Bronchial epithelial cell (primary cell): ENCODE measurements at regions not wholly inside any gene's neighbourhood (a gene's known extent, or its start where the extent isn't known, plus 50 kb on each side); places are given as distances from the start of the nearest gene placed in this dataset.
A peak's percentile ranks its signal among the peaks of the same experiment; 100 is the strongest.

ENCODE experiments used
- DNase-seq: peaks from one replicate; pipeline ENCODE4 v3.0.0-alpha.2; 2010; ENCODE audit warnings: low read depth
- FAIRE-seq: peaks from 2 replicates; lab custom pipeline; 2011; peaks lifted over from hg19 to GRCh38; lab: Jason Lieb, UNC
- H3K27me3 ChIP-seq: 2 replicates; pipeline ENCODE4 v1.5.1; 2011; ENCODE audit warnings: low read length; ENCODE audit not compliant: control insufficient read depth, insufficient read depth
- H3K36me3 ChIP-seq: 2 replicates; pipeline ENCODE4 v1.5.1; 2011; ENCODE audit warnings: low read length; ENCODE audit not compliant: control insufficient read depth, insufficient read depth
- H3K4me3 ChIP-seq: 2 replicates; pipeline ENCODE4 v1.5.1; 2011; ENCODE audit warnings: mild to moderate bottlenecking, low read depth, low read length, control low read depth
- TF ChIP-seq, protein P1 (sequence below): IDR thresholded peaks from 2 replicates; pipeline ENCODE4 v1.5.1; 2011; ENCODE audit warnings: mild to moderate bottlenecking, moderate library complexity, low read length, control low read depth, inconsistent platforms; ENCODE audit not compliant: insufficient read depth, severe bottlenecking

DNA sequence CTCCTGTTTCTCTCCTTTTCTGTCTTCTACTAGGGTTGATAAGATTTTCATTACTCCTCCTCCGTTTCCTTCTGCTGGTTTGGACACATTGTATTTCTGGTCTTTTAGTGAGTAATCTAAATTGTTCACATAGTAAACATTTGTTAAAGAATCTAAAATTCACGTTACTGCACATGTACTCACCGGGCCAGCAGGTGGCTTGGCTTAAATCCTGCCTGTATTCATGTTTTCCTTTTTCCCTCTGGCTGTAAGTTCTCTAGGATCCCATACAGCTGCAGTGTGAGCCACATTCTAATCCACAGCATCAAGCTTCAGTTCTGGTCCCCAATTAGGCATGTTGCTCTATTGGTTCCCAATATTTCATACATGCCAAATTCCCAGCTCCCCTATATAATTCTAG is 958.3 kb downstream of the ADGRL2 start:
- FAIRE-seq (no peak), DNase-seq (peak; percentile 17)
- no peak overlapping the region for H3K4me3 ChIP-seq
- H3K36me3 ChIP-seq = no peaks in the 10 kb centered on the region
- TF ChIP-seq, protein P1, sequence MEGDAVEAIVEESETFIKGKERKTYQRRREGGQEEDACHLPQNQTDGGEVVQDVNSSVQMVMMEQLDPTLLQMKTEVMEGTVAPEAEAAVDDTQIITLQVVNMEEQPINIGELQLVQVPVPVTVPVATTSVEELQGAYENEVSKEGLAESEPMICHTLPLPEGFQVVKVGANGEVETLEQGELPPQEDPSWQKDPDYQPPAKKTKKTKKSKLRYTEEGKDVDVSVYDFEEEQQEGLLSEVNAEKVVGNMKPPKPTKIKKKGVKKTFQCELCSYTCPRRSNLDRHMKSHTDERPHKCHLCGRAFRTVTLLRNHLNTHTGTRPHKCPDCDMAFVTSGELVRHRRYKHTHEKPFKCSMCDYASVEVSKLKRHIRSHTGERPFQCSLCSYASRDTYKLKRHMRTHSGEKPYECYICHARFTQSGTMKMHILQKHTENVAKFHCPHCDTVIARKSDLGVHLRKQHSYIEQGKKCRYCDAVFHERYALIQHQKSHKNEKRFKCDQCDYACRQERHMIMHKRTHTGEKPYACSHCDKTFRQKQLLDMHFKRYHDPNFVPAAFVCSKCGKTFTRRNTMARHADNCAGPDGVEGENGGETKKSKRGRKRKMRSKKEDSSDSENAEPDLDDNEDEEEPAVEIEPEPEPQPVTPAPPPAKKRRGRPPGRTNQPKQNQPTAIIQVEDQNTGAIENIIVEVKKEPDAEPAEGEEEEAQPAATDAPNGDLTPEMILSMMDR = peak; percentile 7
- H3K27me3 ChIP-seq = peaks cover 1% of the 10 kb centered on the region

DNA sequence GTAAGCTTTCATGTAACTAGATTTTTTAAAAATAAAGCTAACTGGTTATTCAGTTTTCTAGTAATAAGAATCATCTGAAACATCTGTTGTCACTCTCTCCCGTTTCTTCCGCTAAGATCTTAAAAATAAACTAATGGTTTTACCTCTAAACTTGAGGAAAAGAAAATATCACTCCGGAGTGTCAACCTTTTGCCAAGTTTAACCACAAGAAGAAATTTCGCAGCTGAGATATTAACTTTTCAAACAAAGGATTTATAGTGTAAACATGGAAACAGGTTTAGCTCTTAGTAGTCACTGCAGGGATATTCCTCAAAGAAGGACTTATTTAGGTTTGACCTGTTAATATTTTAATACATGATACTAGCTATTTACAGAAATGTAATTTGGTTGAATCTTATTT is 954.9 kb downstream of the ADGRL2 start:
- no peaks in the 10 kb centered on the region for H3K36me3 ChIP-seq
- DNase-seq (no peak), FAIRE-seq (no peak)
- peaks cover 1% of the 10 kb centered on the region for H3K27me3 ChIP-seq
- H3K4me3 ChIP-seq = no peak overlapping the region
- TF ChIP-seq, protein P1 = no peak

DNA sequence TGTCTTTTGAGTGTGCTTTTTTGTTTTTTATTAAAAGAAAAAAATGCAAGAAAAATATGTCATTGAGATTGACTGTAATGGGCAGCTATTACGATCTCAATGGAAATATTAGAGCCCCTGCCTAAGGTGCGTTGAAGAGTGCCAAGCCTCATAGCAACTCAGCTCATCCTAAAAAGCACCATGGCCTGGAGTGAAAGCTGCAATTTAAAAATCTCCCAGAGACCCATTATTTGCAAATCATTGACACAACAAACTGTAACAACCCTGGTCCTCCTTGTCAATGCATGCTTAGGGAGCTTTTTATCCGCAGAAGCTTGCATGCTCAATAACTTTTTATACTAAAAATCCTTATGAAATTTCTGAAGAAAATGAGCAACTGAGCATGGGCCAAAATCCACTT is 954.5 kb downstream of the ADGRL2 start:
- no peak for DNase-seq
- FAIRE-seq = no peak
- Histone ChIP-seq H3K4me3 (no peak overlapping the region), H3K36me3 (no peaks in the 10 kb centered on the region), H3K27me3 (no peaks in the 10 kb centered on the region)
- TF ChIP-seq, protein P1 = no peak

DNA sequence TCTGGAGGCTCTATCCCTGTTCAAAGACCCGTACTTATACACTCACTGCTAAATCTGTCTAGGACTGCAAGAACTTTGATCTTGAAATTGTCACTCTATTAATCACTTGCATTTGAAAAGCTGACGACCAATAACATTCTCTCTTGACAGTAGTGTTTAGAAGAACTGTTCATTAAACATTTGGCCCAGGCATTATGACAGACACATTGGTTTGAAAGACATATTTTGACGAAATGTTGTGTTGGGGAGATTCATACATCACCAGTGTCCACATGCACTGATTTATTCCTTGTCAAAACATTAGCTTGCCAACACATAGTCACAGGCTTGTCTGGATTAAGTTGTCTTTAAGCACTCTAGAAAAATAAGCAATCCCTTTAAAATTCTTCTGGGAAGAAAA is 951.3 kb downstream of the ADGRL2 start:
- Histone ChIP-seq H3K27me3 (no peaks in the 10 kb centered on the region), H3K4me3 (no peak overlapping the region), H3K36me3 (no peaks in the 10 kb centered on the region)
- FAIRE-seq = no peak
- TF ChIP-seq, protein P1 = no peak
- DNase-seq = no peak

DNA sequence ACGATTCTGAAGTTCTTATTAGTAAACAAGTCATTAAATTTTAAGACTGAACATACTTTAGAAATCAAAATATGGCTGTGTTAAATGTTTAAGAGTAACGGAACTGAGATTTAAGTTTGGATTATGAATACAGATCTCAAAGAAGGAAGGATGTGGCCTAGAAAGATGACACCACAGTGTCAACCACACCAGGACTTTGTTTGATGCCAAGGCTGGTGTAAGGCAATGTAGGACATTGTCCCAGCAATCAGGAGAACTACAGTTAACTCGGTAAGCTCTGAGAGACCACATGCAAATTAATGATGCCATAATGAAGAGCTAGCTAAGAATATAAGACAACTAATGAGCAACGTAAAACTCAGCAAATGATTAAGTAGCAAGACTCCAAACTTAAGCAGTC is 932.9 kb downstream of the ADGRL2 start:
- DNase-seq = no peak
- no peaks in the 10 kb centered on the region for H3K27me3 ChIP-seq
- TF ChIP-seq, protein P1 = no peak
- H3K36me3 ChIP-seq = no peaks in the 10 kb centered on the region
- no peak overlapping the region for H3K4me3 ChIP-seq
- FAIRE-seq = no peak

DNA sequence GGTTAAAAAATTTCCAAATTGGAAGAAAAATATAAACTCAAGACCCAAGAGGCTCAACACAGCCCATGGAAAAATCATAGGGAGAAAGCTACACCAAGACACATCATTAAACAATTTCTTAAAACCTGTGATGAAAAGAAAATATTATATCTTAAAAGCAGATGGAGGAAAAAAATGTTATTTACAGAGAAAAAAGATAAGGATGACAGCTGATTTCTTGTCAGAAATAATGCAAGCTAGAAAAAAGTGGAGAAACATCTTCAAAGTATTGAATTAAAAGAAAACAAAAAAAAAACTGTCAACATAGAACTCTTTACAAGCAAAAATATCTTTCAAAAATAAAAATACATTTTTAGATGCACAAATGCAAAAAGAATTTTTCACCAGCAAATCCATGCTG is 930.5 kb downstream of the ADGRL2 start:
- FAIRE-seq (no peak), DNase-seq (no peak)
- no peaks in the 10 kb centered on the region for H3K36me3 ChIP-seq
- TF ChIP-seq, protein P1 = no peak
- H3K4me3 ChIP-seq = no peak overlapping the region
- no peaks in the 10 kb centered on the region for H3K27me3 ChIP-seq
